ENCODE measurements at regions not wholly inside any gene's neighbourhood (a gene's known extent, or its start where the extent isn't known, plus 50 kb on each side); places are given as distances from the start of the nearest gene placed in this dataset.

DNA sequence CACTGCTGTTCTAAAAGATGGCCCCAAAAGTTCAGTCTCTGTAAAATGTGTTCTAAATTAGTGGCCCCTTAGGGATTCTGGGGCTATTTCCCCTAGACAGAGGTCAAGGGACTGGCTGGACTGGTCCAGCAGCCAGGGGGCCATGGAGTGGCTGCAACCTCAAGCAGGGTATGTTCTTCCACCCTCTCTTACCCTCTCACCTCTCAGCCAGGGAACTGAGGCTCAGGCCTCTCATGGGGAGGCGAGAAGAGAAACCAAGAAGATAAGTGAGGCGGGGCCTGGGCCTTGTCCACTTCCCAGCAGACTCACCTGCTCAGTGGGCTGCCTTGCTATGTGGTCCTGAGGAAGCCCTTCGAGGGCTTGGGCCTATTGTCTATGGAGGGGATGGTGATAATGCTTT, 339.7 kb downstream of the MYCN start:
- TF ChIP-seq CTCF (IDR thresholded peaks at IDR 0.05), result no peak
- no peak for TF ChIP-seq POLR2A (IDR thresholded peaks at IDR 0.05)
- Histone ChIP-seq H3K27ac (no peak overlapping the region), H3K9me3 (no peaks in the 10 kb centered on the region), H3K4me3 (replicated peaks in 1 of 3) (no peak overlapping the region), H3K36me3 (no peaks in the 10 kb centered on the region), H3K27me3 (no peaks in the 10 kb centered on the region), H3K4me1 (no peaks in the 10 kb centered on the region)
- intact Hi-C loops (cut with DNase I), result loop anchor here (5.0 kb wide), 2 partner anchors 338 to 643 kb away; partner anchors contain the start of gene MYCN
- 90 to 96% methylated on average over 3 of the region's 3 CpGs for WGBS, 2 donors
- DNase-seq, result no peak

DNA sequence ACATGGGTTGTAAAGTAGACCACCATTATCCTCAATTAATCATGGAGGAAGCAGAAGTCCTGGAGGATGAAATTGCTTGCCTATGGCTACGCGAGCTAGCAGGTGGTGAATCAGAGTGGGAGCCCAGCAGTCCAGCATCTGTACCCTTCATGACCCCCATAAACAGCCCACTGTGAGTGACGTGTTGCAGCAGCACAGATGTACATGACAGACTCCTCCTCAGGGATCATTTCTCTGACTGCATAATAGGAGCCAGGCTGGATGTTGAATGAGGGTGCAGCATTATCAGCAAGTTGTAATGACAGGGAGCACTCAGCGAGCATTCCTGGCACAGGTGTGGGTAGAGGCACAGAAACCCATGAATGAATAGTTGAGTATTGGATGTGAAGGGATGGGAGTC, 339.3 kb downstream of the MYCN start:
- no peak overlapping the region for H3K4me3 ChIP-seq (replicated peaks in 1 of 3)
- intact Hi-C loops (cut with DNase I), result loop anchor here (5.0 kb wide), 2 partner anchors 337 to 642 kb away; partner anchors contain the start of gene MYCN
- no peaks in the 10 kb centered on the region for H3K9me3 ChIP-seq
- no peak for DNase-seq
- no peak for TF ChIP-seq POLR2A (IDR thresholded peaks at IDR 0.05)
- no peak for TF ChIP-seq CTCF (IDR thresholded peaks at IDR 0.05)
- H3K27me3 ChIP-seq, result no peaks in the 10 kb centered on the region
- WGBS, 2 donors, result 84 to 94% methylated on average over 4 of the region's 4 CpGs
- H3K36me3 ChIP-seq, result no peaks in the 10 kb centered on the region
- no peak overlapping the region for H3K27ac ChIP-seq
- no peaks in the 10 kb centered on the region for H3K4me1 ChIP-seq

GRCh38 chr2:16279201-16279570, 338.8 kb downstream of the MYCN start:
- Histone ChIP-seq H3K27ac (no peak overlapping the region), H3K36me3 (no peaks in the 10 kb centered on the region), H3K9me3 (no peaks in the 10 kb centered on the region), H3K4me3 (replicated peaks in 1 of 3) (no peak overlapping the region), H3K4me1 (no peaks in the 10 kb centered on the region), H3K27me3 (no peaks in the 10 kb centered on the region)
- WGBS, 2 donors, result 89 to 93% methylated on average over 4 of the region's 4 CpGs
- TF ChIP-seq CTCF (IDR thresholded peaks at IDR 0.05) (no peak), POLR2A (IDR thresholded peaks at IDR 0.05) (no peak)
- no peak for DNase-seq
- intact Hi-C loops (cut with DNase I), result no loop called here

GRCh38 chr2:16278421-16279200, 338.3 kb downstream of the MYCN start:
- TF ChIP-seq CTCF (IDR thresholded peaks at IDR 0.05) (no peak), POLR2A (IDR thresholded peaks at IDR 0.05) (no peak)
- Histone ChIP-seq H3K27ac (no peak overlapping the region), H3K9me3 (no peaks in the 10 kb centered on the region), H3K36me3 (no peaks in the 10 kb centered on the region), H3K27me3 (no peaks in the 10 kb centered on the region), H3K4me3 (replicated peaks in 1 of 3) (no peak overlapping the region), H3K4me1 (no peaks in the 10 kb centered on the region)
- no peak for DNase-seq
- intact Hi-C loops (cut with DNase I), result no loop called here
- 81 to 88% methylated on average over 8 of the region's 8 CpGs for WGBS, 2 donors

GRCh38 chr2:16277117-16277516, 336.8 kb downstream of the MYCN start:
- WGBS, 2 donors, result 93 to 95% methylated on average over 2 of the region's 2 CpGs
- no peak for DNase-seq

More at GRCh38 chr2:16277117-16277516, 336.8 kb downstream of the MYCN start:
- intact Hi-C loops (cut with DNase I), result no loop called here
- H3K27ac ChIP-seq, result no peak overlapping the region
- no peaks in the 10 kb centered on the region for H3K9me3 ChIP-seq
- no peaks in the 10 kb centered on the region for H3K36me3 ChIP-seq
- no peak overlapping the region for H3K4me3 ChIP-seq (replicated peaks in 1 of 3)
- H3K4me1 ChIP-seq, result no peaks in the 10 kb centered on the region
- no peaks in the 10 kb centered on the region for H3K27me3 ChIP-seq
- no peak for TF ChIP-seq CTCF (IDR thresholded peaks at IDR 0.05)
- TF ChIP-seq POLR2A (IDR thresholded peaks at IDR 0.05), result no peak

Data from thyroid gland (tissue), 4 donors.